ENCODE measurements at regions not wholly inside any gene's neighbourhood (a gene's known extent, or its start where the extent isn't known, plus 50 kb on each side); places are given as distances from the start of the nearest gene placed in this dataset.

GRCh38 chr18:32621034-32621433, 150.4 kb upstream of the GAREM1 start:
- TF ChIP-seq CTCF (IDR thresholded peaks at IDR 0.05; ENCODE audit: insufficient read depth, low read length, missing control alignments), result no peak
- ChIA-PET CTCF (no interaction called here), POLR2A (no interaction called here)
- H3K4me3 ChIP-seq (ENCODE audit: low read depth, low read length), result no peak overlapping the region
- no peak for DNase-seq (ENCODE audit: low read depth, low spot score)

DNA sequence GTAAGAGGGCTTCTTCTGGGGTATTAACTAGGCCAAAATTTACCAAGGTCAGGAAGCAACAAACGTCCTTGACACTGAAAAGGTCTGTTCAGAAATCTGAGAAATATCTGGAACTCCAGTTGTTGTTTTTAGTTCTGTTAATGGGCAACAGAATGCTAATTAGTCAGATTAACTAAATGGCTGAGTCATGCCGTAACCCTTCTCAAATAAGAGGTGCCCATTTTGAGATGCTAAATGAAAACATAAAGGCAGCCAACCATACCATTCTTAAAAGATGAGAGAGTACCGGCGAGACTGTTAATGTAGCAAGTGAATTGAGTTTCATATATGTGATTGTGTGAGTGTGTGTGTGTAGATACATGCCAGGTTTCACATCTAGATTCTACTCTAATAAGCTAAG, 147.9 kb upstream of the GAREM1 start:
- ChIA-PET POLR2A (no interaction called here), CTCF (no interaction called here)
- H3K4me3 ChIP-seq (ENCODE audit: low read depth, low read length), result no peak overlapping the region
- TF ChIP-seq CTCF (IDR thresholded peaks at IDR 0.05; ENCODE audit: insufficient read depth, low read length, missing control alignments), result no peak
- DNase-seq (ENCODE audit: low read depth, low spot score), result no peak

- CTCF ChIA-PET, result no interaction called here
- no peak overlapping the region for H3K4me3 ChIP-seq (ENCODE audit: low read depth, low read length)
- no peak for TF ChIP-seq CTCF (IDR thresholded peaks at IDR 0.05; ENCODE audit: insufficient read depth, low read length, missing control alignments)
- POLR2A ChIA-PET, result no interaction called here
- DNase-seq (ENCODE audit: low read depth, low spot score), result no peak
Measured at GRCh38 chr18:32613821-32614220, 143.1 kb upstream of the GAREM1 start.

- no peak overlapping the region for H3K4me3 ChIP-seq (ENCODE audit: low read depth, low read length)
- DNase-seq (ENCODE audit: low read depth, low spot score), result no peak
- CTCF ChIA-PET, result no interaction called here
- TF ChIP-seq CTCF (IDR thresholded peaks at IDR 0.05; ENCODE audit: insufficient read depth, low read length, missing control alignments), result no peak
- POLR2A ChIA-PET, result no interaction called here
Measured at GRCh38 chr18:32612651-32613050, 142.0 kb upstream of the GAREM1 start.

DNA sequence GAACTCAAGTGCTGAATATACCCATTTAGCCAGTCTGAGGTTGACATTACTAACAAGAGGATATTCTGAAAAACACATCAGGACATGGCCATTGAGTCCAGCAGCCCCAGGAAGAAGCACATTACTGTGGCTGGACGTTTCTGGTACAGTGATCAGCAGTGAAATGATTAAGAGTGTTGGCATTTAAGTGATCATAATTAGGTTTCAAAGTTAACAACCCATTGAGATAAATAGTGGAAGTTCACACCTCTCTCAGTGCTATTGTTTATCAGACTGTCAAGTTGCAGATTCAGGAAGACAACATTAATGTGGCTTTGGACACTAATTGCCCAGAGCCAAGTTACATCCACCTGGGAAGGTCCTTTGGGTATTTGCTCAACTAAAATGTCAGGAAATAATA, 139.5 kb upstream of the GAREM1 start:
- no peak for DNase-seq (ENCODE audit: low read depth, low spot score)
- ChIA-PET CTCF (no interaction called here), POLR2A (no interaction called here)
- H3K4me3 ChIP-seq (ENCODE audit: low read depth, low read length), result no peak overlapping the region
- TF ChIP-seq CTCF (IDR thresholded peaks at IDR 0.05; ENCODE audit: insufficient read depth, low read length, missing control alignments), result no peak

GRCh38 chr18:32607816-32608215, 137.1 kb upstream of the GAREM1 start:
- TF ChIP-seq CTCF (IDR thresholded peaks at IDR 0.05; ENCODE audit: insufficient read depth, low read length, missing control alignments), result no peak
- H3K4me3 ChIP-seq (ENCODE audit: low read depth, low read length), result no peak overlapping the region
- DNase-seq (ENCODE audit: low read depth, low spot score), result no peak
- ChIA-PET POLR2A (no interaction called here), CTCF (no interaction called here)

Data from AG04449 (cell line).